ENCODE measurements at regions not wholly inside any gene's neighbourhood (a gene's known extent, or its start where the extent isn't known, plus 50 kb on each side); places are given as distances from the start of the nearest gene placed in this dataset.
A peak's percentile ranks its signal among the peaks of the same experiment; 100 is the strongest.

- in situ Hi-C loops (cut with MboI; ENCODE audit: low pct_unique_long_range_greater_than_20kb, low sequenced_read_pairs, unreplicated experiment) = no loop called here
- no peak for DNase-seq (ENCODE audit: low spot score)
- no peak for TF ChIP-seq CTCF (IDR thresholded peaks at IDR 0.05; ENCODE audit: extremely low read depth, insufficient read depth, missing control alignments)
These were observed 317.0 kb downstream of the RASEF start for GRCh38 chr9:82745919-82746318.

- no peak for TF ChIP-seq CTCF (IDR thresholded peaks at IDR 0.05; ENCODE audit: extremely low read depth, insufficient read depth, missing control alignments)
- in situ Hi-C loops (cut with MboI; ENCODE audit: low pct_unique_long_range_greater_than_20kb, low sequenced_read_pairs, unreplicated experiment) = no loop called here
- no peak for DNase-seq (ENCODE audit: low spot score)
These were observed 312.5 kb downstream of the RASEF start for GRCh38 chr9:82750411-82750913.

- in situ Hi-C loops (cut with MboI; ENCODE audit: low pct_unique_long_range_greater_than_20kb, low sequenced_read_pairs, unreplicated experiment) = no loop called here
- DNase-seq (ENCODE audit: low spot score) = no peak
- TF ChIP-seq CTCF (IDR thresholded peaks at IDR 0.05; ENCODE audit: extremely low read depth, insufficient read depth, missing control alignments) = no peak
These were observed 305.0 kb downstream of the RASEF start for GRCh38 chr9:82757924-82758323.

- in situ Hi-C loops (cut with MboI; ENCODE audit: low pct_unique_long_range_greater_than_20kb, low sequenced_read_pairs, unreplicated experiment) = no loop called here
- no peak for TF ChIP-seq CTCF (IDR thresholded peaks at IDR 0.05; ENCODE audit: extremely low read depth, insufficient read depth, missing control alignments)
- DNase-seq (ENCODE audit: low spot score) = no peak
These were observed 301.9 kb downstream of the RASEF start for GRCh38 chr9:82761027-82761426.

- no peak for DNase-seq (ENCODE audit: low spot score)
- TF ChIP-seq CTCF (IDR thresholded peaks at IDR 0.05; ENCODE audit: extremely low read depth, insufficient read depth, missing control alignments) = no peak
- in situ Hi-C loops (cut with MboI; ENCODE audit: low pct_unique_long_range_greater_than_20kb, low sequenced_read_pairs, unreplicated experiment) = no loop called here
These were observed 301.0 kb downstream of the RASEF start for GRCh38 chr9:82761956-82762355.

- in situ Hi-C loops (cut with MboI; ENCODE audit: low pct_unique_long_range_greater_than_20kb, low sequenced_read_pairs, unreplicated experiment) = no loop called here
- DNase-seq (ENCODE audit: low spot score) = peak; percentile 8
- TF ChIP-seq CTCF (IDR thresholded peaks at IDR 0.05; ENCODE audit: extremely low read depth, insufficient read depth, missing control alignments) = no peak
These were observed 299.3 kb downstream of the RASEF start for GRCh38 chr9:82763656-82764055.

All from GM13977 (cell line).